Posterior vena cava (tissue), 2 donors: ENCODE measurements at regions not wholly inside any gene's neighbourhood (a gene's known extent, or its start where the extent isn't known, plus 50 kb on each side); places are given as distances from the start of the nearest gene placed in this dataset.

Source experiments
- DNase-seq: peaks from one replicate; pipeline ENCODE4 v3.0.0-alpha.2; 2020; ENCODE audit warnings: low spot score
- intact Hi-C, 2 donors: fragments of 100-400 bp; cut with DNase I; formaldehyde crosslinking; loops; one replicate each; pipeline versions ENCODE4 v1.14.1 to v1.14.2; 2022 to 2023
- donor health status: DM: yes; HTN: yes; CAD: no.
- donor health status: DM: yes; HTN: yes; CAD: no.

DNA sequence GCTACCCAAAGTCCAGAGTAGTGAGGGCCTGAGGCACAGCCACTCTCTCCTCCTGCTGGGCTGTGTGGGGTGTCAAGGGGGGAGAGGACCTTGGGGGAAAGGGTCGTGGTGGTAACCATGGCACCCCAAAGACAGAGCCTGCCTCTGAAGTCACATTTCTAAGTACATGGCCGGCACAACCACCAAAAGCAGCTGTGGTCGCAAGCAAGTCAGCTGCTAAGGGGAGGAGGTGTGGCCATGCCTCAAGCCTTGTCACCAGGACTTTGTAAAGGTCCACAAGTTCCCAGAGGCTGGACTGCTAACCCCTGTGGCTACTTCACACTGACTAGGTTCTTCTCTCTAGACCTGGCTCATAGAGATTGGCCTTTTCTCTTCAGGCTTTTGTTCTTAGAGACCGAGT is 310.6 kb downstream of the LMX1A start:
- DNase-seq = no peak
- intact Hi-C loops = no loop called here

- intact Hi-C loops = no loop called here
- DNase-seq = no peak
Observed at GRCh38 chr1:165040641-165041040, 315.9 kb downstream of the LMX1A start.

- no peak for DNase-seq
- intact Hi-C loops = no loop called here
Observed at GRCh38 chr1:165039996-165040395, 316.5 kb downstream of the LMX1A start.

GRCh38 chr1:165036403-165036802 is 320.1 kb downstream of the LMX1A start:
- intact Hi-C loops = no loop called here
- DNase-seq = no peak

DNA sequence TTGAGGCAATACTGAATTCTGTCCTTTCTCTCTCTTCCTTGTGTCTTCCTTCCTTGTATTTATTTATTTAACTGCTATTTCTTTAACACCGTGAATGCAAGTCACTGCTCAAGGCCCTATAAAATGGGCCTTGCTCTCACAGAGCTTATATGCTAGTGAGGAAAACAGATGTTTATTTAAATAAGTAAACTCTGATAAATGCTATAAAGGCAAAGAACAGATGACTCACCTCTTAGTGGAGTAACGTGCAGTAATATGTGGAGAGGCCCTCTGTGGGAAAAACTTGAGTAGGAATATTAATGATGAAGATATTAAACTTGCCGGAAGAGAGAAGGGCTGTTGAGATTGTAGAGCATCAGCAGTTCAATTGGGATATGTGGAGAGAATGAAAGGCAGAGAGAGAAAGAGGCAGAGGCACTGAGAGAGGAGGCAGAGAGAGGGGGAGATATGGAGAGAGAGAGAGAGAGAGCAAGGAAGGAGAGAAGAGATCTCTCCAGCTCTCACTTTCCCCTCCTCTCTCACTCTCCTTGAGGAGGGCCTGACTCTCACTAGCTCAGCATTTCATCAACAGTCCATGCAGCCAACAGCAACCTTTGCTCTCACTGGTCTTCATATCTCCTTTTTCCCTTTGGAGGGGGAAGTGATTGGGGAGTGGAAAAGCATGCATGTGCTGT is 322.2 kb downstream of the LMX1A start:
- intact Hi-C loops = no loop called here
- no peak for DNase-seq

DNA sequence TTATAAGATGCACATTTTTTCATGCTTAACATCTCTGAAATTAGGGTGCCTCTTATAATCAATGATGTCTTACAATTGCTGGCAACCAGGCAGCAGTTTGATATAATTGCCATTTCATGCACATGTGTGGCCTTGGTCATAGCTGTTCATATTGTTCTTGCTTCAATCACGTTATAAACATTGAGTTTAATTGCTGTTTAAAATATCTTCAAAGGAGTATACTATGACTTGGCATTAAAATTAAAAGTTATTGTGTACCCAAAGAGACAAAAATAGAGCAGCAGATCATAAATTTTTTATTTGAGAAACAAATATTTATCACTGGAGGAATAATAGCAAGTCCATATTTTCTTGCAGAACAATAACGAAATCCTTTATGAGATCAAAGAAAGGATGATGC is 325.5 kb downstream of the LMX1A start:
- DNase-seq = no peak
- intact Hi-C loops = no loop called here

DNA sequence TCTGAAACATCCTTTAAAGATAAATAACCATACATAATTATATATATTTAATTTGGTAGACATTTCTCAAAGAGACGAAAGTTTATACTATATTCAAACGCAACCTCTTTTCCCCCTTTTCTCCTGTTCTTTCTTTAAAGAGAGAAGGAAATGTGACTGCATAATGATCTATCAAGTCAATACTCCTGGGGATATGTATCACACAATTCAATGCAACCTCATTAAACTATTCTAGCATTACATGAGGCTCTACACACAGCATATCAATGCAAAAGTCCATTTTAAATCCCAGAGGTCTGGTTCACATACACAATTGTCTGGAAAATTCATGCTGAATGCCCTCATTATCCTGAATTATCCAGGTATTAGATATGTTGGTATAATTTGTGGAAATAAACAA is 330.7 kb downstream of the LMX1A start:
- no peak for DNase-seq
- intact Hi-C loops = no loop called here

GRCh38 chr1:165014753-165015152 is 341.8 kb downstream of the LMX1A start:
- intact Hi-C loops = no loop called here
- DNase-seq = peak; percentile 52

DNA sequence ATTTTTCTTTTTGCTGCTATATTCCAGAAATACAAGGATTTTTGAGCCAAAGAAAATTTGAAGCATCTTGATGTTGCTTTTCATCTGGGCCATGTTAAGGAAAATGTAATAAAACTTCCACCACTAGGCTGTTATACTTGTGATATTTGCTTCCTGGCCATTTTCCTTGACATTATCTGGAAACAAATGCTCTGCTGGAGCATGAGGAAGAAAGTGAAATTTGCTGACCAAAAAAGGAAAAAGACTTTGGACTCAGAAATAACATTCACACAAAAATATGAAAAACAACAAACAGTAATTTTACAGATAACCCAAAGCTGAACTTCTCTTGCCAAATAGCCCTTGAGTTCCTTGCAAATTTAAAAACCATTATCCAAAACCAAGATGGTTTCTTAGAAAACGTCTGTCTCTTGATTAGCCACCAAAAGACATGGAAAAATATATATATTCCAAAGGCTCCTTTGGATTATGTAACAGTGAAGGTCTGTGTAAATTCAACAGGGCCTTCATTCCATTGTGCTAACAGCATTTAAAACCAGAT is 344.5 kb downstream of the LMX1A start:
- no peak for DNase-seq
- intact Hi-C loops = no loop called here

- intact Hi-C loops = no loop called here
- no peak for DNase-seq
Observed at GRCh38 chr1:165011186-165011585, 345.3 kb downstream of the LMX1A start.

DNA sequence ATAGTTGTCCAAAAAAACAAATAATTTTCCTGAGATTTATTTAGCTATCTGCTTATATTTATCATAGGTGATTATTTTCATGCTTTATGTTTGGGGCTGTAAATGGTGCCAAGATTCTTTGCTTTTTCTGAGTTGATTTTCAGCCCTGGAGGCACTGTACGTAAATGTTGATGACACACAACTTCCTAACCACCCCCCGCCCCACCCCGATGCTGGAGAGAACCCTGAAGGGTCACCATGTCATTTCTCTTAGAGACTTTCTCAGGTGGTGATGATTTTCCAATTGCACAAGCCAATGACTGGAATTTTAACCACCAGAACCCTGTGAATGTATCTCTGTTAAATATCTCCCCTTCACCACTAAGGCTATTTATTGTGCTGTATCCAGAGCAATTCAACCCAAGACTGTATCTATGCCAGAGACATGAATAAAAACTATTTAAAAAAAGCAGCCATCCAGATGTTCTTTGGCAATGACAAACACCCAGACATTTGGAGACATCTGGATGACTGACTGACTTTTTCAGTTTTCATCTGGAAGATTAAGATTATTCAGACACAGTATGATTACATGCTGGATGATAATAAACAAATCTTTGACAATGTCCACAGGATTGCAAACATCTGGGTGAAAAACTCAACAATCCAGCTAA is 346.0 kb downstream of the LMX1A start:
- no peak for DNase-seq
- intact Hi-C loops = no loop called here

GRCh38 chr1:165006831-165007230 is 349.7 kb downstream of the LMX1A start:
- intact Hi-C loops = no loop called here
- DNase-seq = no peak

DNA sequence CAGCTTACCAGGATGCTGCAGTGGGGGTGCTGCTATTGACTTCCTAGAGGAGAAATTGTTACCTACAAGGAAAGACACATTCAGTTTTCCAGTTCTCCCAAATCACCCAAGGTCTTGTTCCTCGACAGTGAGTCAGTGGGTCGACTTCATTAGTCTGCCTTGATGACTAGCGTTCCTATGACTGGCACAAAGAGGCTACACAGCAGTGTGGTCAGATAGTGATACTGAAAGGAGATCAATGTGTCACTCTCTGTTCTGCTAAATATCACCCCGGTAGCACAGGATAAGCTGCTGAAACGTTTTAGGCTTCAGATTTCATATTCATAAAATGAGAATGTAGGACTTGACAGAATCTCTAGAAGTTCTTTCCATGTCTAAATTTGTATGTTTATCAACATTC is 357.4 kb downstream of the LMX1A start:
- DNase-seq = no peak
- intact Hi-C loops = no loop called here

DNA sequence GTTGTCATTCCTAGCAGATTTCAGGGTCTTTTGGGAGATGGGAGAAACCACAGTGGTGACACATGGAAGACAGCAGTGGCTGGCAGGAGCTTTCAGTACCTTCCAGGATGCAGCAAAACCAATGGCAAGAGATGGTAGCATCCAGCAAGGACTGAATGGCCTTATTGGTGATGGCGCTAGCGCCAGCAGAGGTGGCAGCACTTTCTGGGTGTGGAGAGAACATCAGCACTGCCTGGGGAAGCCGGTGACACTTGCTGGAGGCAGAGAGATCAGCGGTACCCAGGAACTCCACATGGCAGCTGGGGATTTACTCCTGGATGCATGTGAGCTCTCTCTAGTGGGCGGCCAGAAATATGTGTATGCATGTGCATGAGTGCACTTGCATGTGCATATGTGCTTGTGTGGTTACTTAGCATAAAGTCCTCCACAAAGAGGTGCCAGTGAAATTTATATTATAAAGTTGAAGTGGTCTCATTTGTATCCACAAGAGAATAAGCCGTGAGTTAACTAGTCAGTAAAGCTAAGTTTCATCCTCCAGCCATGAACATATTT is 364.7 kb downstream of the LMX1A start:
- no peak for DNase-seq

DNA sequence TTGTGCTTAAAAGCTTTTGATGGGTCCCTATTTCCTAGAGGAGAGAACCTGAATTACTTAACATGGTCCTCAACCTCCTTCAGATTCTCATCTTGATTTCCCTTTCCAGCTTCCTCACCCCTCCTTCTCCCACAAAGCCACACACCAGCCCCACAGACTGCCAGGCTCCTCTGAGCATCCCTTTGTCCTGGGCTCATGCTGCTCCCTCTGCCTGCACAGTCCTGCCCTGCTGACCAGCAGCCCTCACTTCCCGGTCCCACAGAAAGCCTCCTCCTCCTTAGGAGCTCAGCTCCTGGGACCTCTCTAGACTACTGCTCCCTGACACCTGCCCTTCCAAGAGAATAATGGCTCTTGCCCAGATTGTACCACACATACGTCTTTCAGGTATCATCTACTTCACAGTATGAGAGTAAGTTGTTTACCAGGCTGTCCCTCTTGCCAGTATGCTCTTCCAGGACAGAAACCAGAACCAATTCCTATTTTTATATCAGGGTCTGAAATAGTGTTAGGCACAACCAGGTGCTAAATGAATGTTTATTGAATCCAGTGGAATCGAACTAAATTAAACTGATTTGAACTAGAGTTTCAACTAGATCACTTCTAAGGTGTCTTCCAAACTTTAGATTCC is 373.4 kb downstream of the LMX1A start:
- no peak for DNase-seq
- intact Hi-C loops = no loop called here

More for the DNA sequence above, 364.7 kb downstream of the LMX1A start:
- intact Hi-C loops = no loop called here

- intact Hi-C loops = no loop called here
Observed at GRCh38 chr1:164982545-164982944, 374.0 kb downstream of the LMX1A start.

GRCh38 chr1:164977561-164977960 is 379.0 kb downstream of the LMX1A start:
- no peak for DNase-seq
- intact Hi-C loops = no loop called here

More at GRCh38 chr1:164982545-164982944, 374.0 kb downstream of the LMX1A start:
- DNase-seq = no peak

DNA sequence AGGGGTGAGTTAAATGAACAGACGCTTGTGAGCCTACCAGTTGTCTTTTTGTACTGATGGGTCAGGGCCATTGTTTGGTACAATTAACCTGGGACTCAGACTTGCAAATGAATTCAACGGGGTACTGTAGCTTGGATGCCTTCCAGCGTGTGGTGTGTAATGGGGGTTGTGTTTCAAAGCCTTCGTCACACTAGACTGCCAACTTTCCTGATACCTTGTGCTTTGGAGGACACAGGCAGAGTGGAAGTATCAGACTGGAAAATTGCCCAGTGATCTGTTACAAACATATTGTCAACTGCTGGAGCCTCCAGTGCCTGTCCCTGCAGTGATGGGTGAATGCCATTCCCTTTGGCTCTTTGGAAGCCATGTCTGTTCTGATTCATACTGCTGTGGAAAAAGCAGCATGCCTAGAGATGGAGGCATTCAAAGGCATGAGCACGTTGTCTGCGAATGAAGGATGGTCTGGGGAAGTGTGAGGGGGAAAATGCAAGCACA is 384.5 kb downstream of the LMX1A start:
- no peak for DNase-seq

DNA sequence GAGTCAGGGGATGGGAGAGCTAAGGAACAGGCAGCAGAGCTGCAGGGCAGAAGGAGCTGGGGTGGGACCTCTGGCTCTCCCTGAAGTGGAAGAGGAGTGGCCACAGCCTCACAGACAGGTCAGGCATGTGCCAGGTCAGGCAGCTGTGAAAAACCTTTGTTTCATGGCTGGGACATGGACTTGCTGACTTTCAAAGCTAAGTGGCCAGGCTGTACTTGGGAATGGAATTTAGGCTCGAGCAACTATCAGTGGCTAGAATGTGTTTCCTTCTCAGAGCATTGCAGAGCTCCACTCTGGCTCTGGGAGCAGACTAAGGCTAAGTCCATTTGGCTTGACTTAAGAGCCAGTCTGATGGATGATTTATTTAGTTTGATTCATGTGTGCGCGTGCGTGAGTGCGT is 385.1 kb downstream of the LMX1A start:
- no peak for DNase-seq
- intact Hi-C loops = no loop called here

More for the DNA sequence above, 384.5 kb downstream of the LMX1A start:
- intact Hi-C loops = no loop called here

DNA sequence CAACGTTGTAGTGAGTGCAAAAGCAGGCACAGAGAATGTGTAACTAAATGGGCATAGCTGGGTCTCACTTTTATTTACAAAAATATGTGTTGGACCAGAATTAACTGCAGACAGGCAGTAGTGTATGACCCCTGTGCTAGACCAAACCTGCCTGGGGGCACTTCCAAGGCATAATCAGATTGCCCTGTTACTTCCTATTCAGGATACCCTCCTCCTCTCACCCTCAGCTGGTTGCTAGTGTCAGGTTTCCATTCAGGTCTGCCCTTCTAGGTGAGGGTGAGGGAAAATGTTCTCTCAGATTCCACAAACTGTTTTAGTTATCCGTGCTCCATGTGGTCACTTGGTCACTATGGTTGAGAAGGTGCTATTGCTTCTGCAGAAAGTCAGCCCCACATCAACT is 387.3 kb downstream of the LMX1A start:
- no peak for DNase-seq
- intact Hi-C loops = no loop called here
